ENCODE measurements at regions not wholly inside any gene's neighbourhood (a gene's known extent, or its start where the extent isn't known, plus 50 kb on each side); places are given as distances from the start of the nearest gene placed in this dataset.

- Histone ChIP-seq H3K9me3 (replicated peaks; ENCODE audit: insufficient read depth, low read length) (no peaks in the 10 kb centered on the region), H3K4me3 (ENCODE audit: low read length) (no peak overlapping the region), H3K4me2 (ENCODE audit: low read depth, low read length) (no peak overlapping the region), H3K4me1 (ENCODE audit: low read length) (no peaks in the 10 kb centered on the region), H4K20me1 (ENCODE audit: insufficient read depth, low read length) (no peaks in the 10 kb centered on the region), H3K79me2 (ENCODE audit: low read length) (no peaks in the 10 kb centered on the region), H3K9ac (ENCODE audit: low read length) (no peak overlapping the region), H3K9me2 (replicated peaks; ENCODE audit: insufficient read depth, low read length) (no peaks in the 10 kb centered on the region), H2AFZ (ENCODE audit: low read length) (no peak overlapping the region), H3F3A (ENCODE audit: insufficient read depth, low read length) (no peaks in the 10 kb centered on the region), H3K36me3 (replicated peaks; ENCODE audit: insufficient read depth, low read length) (no peaks in the 10 kb centered on the region), H3K27ac (ENCODE audit: low read length) (no peak overlapping the region), H3K27me3 (replicated peaks; ENCODE audit: insufficient read depth, low read length) (no peaks in the 10 kb centered on the region)
- DNase-seq = no peak
- TF ChIP-seq EZH2 (optimal IDR thresholded peaks at IDR 0.05; ENCODE audit: low read depth, low read length) (no peak), CTCF (IDR thresholded peaks at IDR 0.05; ENCODE audit: low read length) (no peak), EZH2phosphoT487 (IDR thresholded peaks at IDR 0.05; ENCODE audit: low read length) (no peak)
Measured at GRCh38 chr7:53642866-53643265, 607.4 kb downstream of the POM121L12 start.

GRCh38 chr7:53656881-53657280, 621.4 kb downstream of the POM121L12 start:
- Histone ChIP-seq H3K4me3 (ENCODE audit: low read length) (no peak overlapping the region), H3K27me3 (replicated peaks; ENCODE audit: insufficient read depth, low read length) (no peaks in the 10 kb centered on the region), H3K9me3 (replicated peaks; ENCODE audit: insufficient read depth, low read length) (no peaks in the 10 kb centered on the region), H2AFZ (ENCODE audit: low read length) (no peak overlapping the region), H4K20me1 (ENCODE audit: insufficient read depth, low read length) (no peaks in the 10 kb centered on the region), H3F3A (ENCODE audit: insufficient read depth, low read length) (no peaks in the 10 kb centered on the region), H3K4me2 (ENCODE audit: low read depth, low read length) (no peak overlapping the region), H3K9ac (ENCODE audit: low read length) (no peak overlapping the region), H3K79me2 (ENCODE audit: low read length) (no peaks in the 10 kb centered on the region), H3K9me2 (replicated peaks; ENCODE audit: insufficient read depth, low read length) (no peaks in the 10 kb centered on the region), H3K27ac (ENCODE audit: low read length) (no peak overlapping the region), H3K4me1 (ENCODE audit: low read length) (no peaks in the 10 kb centered on the region), H3K36me3 (replicated peaks; ENCODE audit: insufficient read depth, low read length) (no peaks in the 10 kb centered on the region)
- TF ChIP-seq EZH2phosphoT487 (IDR thresholded peaks at IDR 0.05; ENCODE audit: low read length) (no peak), CTCF (IDR thresholded peaks at IDR 0.05; ENCODE audit: low read length) (no peak), EZH2 (optimal IDR thresholded peaks at IDR 0.05; ENCODE audit: low read depth, low read length) (no peak)
- DNase-seq = no peak

GRCh38 chr7:53657586-53657985, 622.2 kb downstream of the POM121L12 start:
- no peak for DNase-seq
- H3K27ac ChIP-seq (ENCODE audit: low read length) = no peak overlapping the region
- H3K4me3 ChIP-seq (ENCODE audit: low read length) = no peak overlapping the region
- H4K20me1 ChIP-seq (ENCODE audit: insufficient read depth, low read length) = no peaks in the 10 kb centered on the region
- no peaks in the 10 kb centered on the region for H3K9me3 ChIP-seq (replicated peaks; ENCODE audit: insufficient read depth, low read length)
- no peak overlapping the region for H3K9ac ChIP-seq (ENCODE audit: low read length)
- H3K4me1 ChIP-seq (ENCODE audit: low read length) = no peaks in the 10 kb centered on the region
- H3K27me3 ChIP-seq (replicated peaks; ENCODE audit: insufficient read depth, low read length) = no peaks in the 10 kb centered on the region
- no peak overlapping the region for H3K4me2 ChIP-seq (ENCODE audit: low read depth, low read length)
- no peak overlapping the region for H2AFZ ChIP-seq (ENCODE audit: low read length)
- H3K79me2 ChIP-seq (ENCODE audit: low read length) = no peaks in the 10 kb centered on the region
- H3K36me3 ChIP-seq (replicated peaks; ENCODE audit: insufficient read depth, low read length) = no peaks in the 10 kb centered on the region
- no peaks in the 10 kb centered on the region for H3K9me2 ChIP-seq (replicated peaks; ENCODE audit: insufficient read depth, low read length)
- H3F3A ChIP-seq (ENCODE audit: insufficient read depth, low read length) = no peaks in the 10 kb centered on the region
- no peak for TF ChIP-seq CTCF (IDR thresholded peaks at IDR 0.05; ENCODE audit: low read length)

GRCh38 chr7:53658951-53659350, 623.5 kb downstream of the POM121L12 start:
- H4K20me1 ChIP-seq (ENCODE audit: insufficient read depth, low read length) = no peaks in the 10 kb centered on the region
- no peaks in the 10 kb centered on the region for H3F3A ChIP-seq (ENCODE audit: insufficient read depth, low read length)
- TF ChIP-seq EZH2phosphoT487 (IDR thresholded peaks at IDR 0.05; ENCODE audit: low read length) = no peak
- H3K9ac ChIP-seq (ENCODE audit: low read length) = no peak overlapping the region
- no peaks in the 10 kb centered on the region for H3K9me3 ChIP-seq (replicated peaks; ENCODE audit: insufficient read depth, low read length)
- no peaks in the 10 kb centered on the region for H3K79me2 ChIP-seq (ENCODE audit: low read length)
- H3K4me2 ChIP-seq (ENCODE audit: low read depth, low read length) = no peak overlapping the region
- no peaks in the 10 kb centered on the region for H3K4me1 ChIP-seq (ENCODE audit: low read length)
- H3K9me2 ChIP-seq (replicated peaks; ENCODE audit: insufficient read depth, low read length) = no peaks in the 10 kb centered on the region
- no peaks in the 10 kb centered on the region for H3K27me3 ChIP-seq (replicated peaks; ENCODE audit: insufficient read depth, low read length)
- no peak for DNase-seq
- H3K27ac ChIP-seq (ENCODE audit: low read length) = no peak overlapping the region
- H2AFZ ChIP-seq (ENCODE audit: low read length) = no peak overlapping the region
- H3K4me3 ChIP-seq (ENCODE audit: low read length) = no peak overlapping the region
- no peaks in the 10 kb centered on the region for H3K36me3 ChIP-seq (replicated peaks; ENCODE audit: insufficient read depth, low read length)

All from MM.1S (cell line).